T follicular helper cell (primary cell): ENCODE measurements at regions not wholly inside any gene's neighbourhood (a gene's known extent, or its start where the extent isn't known, plus 50 kb on each side); places are given as distances from the start of the nearest gene placed in this dataset.

Source experiments
- DNase-seq: peaks from one replicate; pipeline ENCODE4 v3.0.0-alpha.2; 2020; ENCODE audit warnings: low read depth

DNA sequence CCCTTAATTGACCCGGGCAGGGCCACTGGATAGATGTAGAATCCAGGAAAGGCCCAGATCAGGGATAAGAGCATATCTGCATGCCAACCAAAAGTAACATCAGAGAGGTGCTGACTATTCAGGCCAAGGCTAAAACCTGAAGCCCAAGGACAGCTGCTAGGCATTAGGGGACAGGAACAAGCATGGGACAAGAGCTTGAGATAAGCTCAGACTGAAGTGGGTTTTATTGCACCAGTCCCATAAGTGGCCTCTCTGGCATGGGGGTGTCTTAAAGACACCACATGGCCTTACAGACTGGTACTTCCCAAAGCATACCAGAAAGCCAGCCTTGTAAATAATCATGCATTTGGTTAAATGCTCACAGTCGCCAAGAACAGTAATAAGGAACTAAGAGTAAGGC, 376.1 kb downstream of the FBXW7 start:
- no peak for DNase-seq

DNA sequence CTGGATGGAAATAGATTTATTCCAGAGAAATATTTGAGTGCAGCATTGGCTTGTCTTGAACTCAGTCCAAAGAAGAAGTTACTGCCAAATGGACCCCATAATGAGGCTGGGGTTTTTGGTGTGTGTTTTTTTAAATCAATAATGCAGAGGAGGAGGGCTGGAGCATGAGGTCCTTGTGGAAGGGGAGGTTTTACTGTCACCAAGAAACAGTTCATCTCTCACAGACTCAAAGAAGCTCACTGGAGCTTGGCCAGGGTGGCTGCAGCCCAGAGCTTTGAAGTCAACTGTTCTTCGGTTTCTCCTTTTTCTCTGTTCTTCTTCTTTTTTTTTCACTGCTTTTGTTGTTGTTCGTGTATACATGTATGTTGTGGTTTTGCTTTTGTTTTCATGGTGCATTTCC, 377.7 kb downstream of the FBXW7 start:
- no peak for DNase-seq

DNA sequence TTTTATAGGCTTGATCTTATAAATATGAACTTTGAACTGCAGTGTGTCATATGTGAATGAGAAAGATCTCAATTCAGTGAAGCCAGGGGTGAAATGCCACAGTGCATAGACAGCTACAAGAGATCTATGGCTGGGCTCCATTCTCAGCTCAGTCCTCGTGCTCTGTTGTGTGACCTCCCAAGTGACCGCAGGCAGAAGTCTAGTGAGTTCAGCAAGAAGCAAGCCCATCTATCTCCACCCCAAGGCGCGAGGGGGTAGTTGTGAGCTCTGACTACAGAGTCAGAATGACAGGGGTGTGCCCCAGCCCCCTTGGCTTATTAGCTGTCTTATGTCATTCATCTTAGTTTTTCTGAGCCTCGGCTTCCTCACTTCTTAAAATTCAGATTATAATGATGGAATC, 378.3 kb downstream of the FBXW7 start:
- no peak for DNase-seq

DNA sequence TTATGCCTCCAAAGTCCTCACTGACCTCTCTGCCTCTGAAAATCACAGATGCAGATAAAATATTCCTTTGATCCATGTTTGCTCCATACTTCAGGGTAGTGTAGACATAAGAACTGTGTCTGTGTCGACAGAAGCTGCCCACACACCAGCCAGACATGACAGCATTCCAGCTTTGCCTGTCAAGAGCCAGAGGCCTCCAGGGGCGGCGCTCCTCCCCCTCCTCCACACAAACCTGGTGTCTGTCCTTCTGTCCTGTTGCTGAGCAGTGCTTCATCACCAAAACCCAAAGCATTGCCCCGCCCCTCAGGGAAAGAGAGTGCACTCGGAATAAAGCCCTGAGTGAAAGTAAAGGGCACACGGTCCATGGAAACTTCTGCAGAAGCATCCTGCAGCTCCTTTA, 379.4 kb downstream of the FBXW7 start:
- no peak for DNase-seq

DNA sequence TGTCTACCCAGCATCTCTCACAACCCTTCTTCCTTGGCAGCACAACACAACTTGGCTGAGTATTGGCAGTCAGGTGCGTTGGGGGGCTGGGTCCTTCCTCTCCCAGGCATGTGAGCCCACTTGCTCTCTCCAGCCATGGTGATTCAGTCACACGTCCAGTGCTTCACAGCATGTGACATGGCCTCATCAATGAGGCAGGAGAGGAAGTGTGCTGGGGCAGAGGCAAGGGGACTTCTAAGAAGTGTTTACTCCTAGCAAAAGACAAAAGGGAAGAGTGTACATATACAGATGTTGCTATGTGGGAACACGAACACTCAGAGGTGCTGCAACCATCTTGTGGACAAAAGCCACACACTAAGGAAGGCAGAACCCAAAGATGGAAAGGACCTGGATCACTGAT, 380.8 kb downstream of the FBXW7 start:
- DNase-seq: no peak

DNA sequence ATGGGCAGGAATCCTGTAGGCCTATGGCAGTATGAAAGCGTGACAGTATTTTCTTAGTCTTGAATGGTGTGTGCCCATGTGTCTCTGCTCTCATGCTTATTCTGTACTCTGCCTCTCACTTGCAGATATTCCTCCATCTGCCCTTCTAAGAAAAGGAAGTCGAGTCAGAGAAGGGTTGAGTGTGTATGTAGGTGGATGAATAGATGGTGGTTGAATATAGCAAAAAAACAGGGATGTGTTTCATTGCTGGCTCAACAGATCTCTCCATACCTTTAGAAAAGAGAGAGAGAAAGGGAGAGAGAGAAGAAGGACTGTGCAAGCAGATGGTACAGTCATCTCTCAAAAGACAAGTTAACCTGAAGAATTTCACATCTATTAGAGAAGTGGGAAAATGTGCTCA, 381.5 kb downstream of the FBXW7 start:
- DNase-seq: no peak

DNA sequence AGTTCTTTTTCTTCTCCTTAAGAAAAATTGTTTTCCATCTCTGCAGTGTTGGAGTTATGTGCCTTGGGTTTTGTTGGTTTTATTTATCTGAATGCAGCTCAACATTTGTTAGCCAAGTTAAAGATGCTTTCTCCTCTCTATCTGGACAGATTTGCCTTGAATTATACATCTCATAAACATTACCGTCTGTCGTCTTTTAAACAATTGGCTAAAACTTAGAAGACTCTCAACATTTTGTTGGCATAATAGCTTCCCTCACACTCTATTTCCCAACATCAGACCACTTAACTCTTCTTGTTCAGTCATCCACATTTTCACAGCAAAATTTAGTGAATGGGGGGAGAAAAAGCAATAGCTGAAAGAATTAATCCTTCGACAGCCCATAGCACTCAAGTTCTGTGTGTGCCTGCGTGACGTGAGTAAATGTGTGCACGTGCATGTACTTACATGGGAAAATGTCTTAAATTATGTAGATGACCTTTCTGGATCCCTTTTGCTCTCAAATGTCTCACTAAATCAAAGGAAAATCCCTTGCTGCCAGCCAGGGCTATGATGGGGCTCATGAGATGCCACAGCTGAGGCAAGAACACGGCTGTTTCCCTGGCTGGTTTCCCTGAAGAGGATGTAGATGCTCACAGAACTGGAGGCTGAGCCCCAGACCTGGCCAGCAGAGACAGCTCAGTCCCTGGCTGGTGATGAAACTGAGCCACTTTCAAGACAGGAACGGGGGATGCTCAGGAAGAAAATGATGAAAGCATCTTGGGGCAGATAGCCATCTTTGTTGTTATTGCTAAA, 382.2 kb downstream of the FBXW7 start:
- DNase-seq: no peak

DNA sequence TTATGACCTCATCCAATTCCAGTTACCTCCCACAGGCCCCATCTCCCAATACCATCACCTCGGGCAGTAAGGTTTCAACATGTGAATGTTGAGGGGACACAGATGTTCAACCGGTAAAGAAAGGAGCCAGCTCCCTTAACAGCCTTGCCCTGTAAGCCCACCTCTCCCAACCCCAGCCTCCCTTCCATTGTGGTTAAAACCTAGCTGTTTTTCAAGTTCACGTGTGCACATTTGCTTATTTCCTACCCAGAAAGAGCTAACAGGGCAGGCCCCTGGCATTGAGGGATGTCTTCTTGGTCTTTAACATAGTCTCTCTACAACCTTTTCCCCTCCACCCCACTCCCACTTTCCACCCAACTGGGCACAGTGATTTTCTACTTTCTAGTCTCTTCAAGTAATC, 385.7 kb downstream of the FBXW7 start:
- no peak for DNase-seq

DNA sequence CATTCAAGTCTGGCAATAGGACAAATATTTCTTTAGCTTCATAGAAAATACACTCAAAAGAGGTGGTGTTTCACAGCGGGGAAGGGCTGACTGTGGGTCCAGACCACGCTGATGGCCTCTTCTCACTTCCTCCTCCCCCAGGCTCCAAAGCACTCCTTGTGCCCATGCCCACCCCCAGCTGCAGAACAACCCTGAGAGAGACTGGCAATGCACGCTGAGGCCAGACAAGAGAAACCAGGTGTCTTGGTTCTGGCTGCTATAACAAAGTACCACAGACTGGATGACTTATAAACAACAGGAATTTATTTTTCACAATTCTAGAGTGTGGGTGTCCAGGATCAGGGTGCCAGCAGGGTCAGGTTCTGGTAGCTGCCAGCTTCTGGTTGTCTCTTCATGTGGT, 386.1 kb downstream of the FBXW7 start:
- DNase-seq: no peak

DNA sequence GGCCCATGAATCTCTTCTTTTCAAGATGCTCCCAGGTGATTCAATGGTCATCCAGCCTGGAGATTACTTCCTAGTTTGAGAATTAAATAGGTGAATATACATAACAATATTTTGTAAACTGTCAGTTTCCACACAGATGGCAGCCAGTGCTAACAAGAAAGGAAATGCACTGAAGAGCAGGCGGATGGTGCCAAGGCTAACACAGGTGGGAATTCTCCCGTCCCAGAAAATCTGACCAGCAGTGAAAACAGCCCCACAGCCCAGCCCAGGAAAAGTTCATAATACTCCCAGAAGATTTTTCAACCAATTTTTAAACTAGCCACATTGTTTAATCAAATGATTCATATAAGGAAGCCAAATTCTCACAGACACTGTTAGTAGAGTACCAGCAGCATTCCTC, 387.2 kb upstream of the GATB start:
- no peak for DNase-seq

DNA sequence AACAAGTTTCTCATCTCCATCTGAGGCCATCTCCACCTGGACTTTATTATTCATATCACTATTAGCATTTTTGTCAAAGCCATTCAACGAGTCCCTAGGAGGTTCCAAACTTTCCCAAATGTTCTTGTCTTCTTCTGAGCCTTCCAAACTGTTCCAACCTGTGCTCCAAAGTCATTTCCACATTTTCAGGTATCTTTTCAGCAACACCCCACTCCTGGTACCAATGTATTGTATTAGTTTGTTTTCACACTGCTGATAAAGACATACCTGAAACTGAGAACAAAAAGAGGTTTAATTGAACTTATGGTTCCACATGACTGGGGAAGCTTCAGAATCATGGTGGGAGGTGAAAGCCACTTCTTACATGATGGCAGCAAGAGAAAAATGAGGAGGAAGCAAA, 385.4 kb upstream of the GATB start:
- no peak for DNase-seq

DNA sequence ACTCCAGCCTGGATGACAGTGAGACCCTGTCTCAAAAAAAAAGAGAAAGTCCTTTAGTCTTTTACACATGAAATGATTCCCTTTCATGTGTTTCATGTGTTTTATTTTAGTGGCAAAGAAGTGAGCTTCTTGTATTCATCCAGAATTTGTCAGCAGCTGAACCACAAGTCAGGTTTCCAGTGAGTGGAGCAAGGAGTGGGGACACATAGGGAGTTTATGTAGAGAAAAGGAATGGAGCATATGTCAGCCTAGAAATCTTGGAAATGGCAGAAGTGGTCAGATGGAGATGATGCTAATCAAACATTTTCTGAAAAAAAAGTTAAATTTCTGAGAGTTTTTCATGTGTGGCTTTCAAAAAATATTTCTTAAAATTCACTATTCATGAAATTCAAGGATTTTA, 383.0 kb upstream of the GATB start:
- no peak for DNase-seq

DNA sequence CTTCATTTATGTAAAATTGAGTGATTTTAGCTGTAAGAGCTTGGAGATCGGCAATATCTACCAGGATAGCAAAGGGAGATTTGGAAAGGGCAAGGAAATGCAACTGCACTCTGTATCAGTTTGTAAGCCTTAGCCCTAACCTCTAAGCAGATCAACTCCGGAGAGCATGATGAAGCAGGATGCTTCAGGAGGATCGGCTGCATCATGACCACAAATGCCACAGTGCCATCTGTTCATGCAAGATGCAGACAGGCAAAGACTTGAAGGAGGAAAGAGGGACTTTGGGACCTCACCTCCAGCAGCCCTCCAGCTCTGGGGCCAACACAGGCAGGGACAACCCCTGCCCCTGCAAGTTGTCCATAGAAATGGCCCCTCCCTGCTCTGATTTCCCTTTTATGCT, 377.6 kb upstream of the GATB start:
- no peak for DNase-seq

DNA sequence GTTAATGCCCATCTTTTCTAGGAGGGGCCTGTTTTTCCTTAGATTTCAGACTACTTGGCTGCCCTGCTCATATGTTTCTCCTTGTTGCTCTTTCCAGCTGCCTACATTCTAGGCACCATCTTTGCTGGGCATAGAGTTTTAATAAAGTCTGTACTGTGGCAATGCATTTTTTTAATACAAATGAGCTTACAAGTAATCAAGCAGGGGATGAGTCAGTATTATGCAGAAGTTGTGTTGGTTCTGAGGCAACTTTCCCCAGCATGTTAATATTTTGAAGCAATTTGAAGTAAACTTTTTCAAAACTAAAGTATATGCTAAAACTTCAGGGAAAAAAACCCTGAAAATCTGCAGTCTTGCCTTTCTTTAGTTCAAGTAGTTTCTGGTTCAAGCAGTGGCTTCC, 372.0 kb upstream of the GATB start:
- DNase-seq: no peak

DNA sequence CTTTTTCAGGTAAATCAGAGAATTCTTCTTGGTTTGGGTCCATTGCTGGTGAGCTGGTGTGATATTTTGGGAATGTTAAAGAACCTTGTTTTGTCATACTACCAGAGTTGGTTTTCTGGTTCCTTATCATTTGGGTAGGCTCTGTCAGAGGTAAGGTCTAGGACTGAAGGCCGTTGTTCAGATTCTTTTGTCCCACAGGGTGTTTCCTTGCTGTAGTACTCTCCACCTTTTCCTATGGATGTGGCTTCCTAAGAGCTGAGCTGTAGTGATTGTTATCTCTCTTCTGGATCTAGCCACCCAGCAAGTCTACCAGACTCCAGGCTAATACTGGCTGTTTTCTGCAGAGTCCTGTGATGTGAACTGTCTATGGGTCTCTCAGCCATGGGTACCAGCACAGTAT, 367.5 kb upstream of the GATB start:
- no peak for DNase-seq

DNA sequence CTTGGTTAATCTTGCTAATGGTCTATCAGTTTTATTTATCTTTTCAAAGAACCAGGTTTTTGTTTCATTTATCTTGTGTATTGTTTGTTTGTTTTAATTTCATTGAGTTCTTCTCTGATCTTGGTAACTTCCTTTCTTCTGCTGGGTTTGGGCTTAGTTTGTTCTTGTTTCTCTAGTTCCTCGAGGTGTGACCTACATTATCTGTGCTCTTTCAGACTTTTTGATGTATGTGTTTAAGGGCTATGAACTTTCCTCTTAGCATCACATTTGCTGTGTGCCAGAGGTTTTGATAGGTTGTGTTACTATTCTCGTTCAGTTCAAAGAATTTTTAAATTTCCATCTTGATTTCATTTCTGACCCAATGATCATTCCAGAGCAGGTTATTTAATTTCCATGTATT, 365.4 kb upstream of the GATB start:
- DNase-seq: no peak

DNA sequence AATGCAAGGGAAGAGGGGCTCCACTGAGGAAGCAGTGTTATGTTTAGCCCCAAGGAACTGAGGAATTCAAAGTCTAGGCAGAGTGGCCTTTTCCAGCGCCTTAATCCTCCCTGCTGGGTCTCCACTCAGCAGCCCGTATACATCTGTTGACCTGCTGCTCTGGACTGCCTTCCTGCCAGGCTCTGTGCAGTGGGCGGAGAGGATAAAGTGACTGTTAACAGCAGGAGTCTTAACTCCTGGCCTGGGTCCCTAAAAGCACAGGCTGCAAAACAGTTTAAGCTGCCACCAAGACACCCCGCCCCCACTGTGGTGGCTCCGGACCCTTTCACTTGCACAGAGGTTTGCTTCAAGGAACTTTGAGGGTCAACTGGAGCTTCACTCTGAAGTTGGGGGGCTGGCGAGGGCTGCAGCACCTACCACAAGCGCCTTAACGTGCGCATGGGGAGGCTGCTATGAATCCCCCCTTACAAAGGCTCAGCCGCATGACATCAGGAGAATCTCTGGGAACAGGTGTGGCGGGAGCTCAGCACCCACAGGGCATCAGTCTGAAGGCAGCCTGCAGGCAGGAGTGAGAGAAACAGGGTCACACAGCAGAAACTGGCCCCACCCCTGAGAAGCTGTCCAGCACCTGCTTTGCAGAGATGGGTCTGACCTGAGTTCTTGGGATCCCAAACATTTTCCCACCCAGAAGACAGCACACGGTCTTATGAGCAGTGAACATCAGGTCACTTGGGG, 358.2 kb upstream of the GATB start:
- DNase-seq: no peak

DNA sequence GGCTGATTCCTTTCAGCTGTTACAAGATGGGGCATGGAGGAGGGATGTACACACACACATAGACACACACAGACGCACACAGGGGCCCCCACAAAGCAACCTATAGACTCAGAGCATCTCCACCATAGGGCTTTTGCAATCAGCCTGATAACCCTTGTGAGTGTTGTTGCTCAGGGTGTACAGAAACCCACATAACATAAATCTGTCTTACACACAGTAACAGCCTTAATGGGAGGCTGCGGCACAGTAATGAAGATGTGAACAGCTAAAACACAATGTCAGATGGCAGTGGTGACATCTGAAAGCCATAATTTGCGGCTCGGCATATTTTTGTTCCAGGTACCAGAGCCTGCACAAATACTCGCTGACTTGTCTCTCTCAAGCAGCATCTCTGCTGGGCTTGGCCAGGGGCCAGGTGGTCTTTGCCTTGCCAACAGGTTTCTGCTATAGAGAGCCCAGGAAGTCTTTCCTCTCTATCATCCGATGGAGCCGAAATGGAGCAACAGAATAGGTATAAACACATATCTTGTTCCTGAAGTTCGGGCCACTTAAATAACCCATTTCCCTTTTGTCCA, 357.2 kb upstream of the GATB start:
- DNase-seq: no peak

DNA sequence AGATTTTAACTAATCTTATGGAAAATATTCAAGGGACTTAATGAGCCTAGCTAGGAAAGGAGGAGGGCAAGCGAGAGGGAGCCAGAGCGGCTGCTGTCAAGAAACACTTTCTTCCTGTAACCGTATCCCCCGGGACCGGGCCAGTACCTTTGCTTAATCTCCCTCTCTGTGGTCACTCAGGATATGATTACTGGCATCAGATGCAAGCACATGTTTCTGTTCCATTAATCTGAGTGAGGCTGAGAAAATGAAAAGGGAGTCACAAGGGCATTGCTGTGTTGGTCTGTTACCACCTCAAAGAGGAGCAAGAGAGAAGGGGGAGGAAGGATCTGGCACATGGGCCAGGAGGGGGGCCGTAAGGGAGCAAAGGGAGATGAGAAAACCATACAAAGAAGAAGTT, 356.7 kb upstream of the GATB start:
- no peak for DNase-seq

DNA sequence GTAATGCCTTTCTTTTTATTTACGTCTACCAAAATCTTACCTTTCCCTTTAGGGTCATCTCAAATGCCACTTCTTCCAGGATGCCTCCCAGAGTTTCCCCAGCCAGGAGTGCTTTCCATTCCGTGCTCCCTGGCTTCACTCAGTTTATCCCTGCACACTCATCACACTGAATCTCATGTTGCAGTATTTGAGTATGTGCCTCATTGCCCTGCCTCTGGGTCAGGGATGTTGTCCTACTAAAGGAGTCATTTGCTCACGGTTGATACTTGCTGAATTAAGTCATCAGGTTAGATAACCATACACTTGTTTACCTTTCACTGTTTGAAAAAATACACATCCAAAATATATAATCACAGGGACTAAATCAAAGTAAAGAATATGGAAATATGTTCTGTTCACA, 356.2 kb upstream of the GATB start:
- DNase-seq: no peak

DNA sequence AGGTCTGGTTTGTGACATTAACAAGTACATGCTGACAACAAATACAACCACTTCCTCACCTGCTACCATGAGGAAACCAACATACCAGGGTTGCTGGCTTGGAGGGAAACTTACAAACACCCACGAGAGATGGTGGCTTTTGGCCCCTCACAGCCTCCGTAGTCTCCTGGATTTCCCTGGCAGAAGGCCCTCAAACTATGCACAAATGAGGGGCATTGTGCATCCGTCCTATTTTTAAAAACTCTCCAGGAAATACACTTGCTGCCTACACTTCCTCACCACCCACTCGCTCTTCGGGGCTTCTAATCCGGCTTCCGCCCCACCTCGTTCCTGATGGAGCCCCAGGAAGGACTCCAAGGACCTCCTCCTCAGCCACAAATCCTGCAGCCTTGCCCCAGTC, 355.0 kb upstream of the GATB start:
- DNase-seq: no peak

DNA sequence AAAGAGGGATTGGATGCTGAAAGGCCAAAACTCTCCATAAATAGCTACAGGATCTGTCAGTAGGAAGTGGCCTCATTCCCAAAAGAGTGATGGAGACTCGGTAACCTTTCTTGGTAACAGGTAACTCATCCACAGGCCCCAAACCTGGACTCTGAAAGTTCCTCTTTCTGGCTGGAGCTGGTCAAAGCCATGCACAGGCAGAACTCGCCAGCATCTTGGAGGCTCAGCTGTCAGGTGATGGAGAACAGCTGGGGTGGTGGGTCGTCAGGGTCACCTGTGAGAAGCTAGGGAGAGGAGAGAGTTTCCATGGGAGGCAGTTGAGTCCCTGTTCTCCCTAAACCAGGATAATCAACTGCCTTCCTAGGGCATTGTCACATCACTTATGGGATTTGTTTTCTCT, 354.3 kb upstream of the GATB start:
- no peak for DNase-seq

DNA sequence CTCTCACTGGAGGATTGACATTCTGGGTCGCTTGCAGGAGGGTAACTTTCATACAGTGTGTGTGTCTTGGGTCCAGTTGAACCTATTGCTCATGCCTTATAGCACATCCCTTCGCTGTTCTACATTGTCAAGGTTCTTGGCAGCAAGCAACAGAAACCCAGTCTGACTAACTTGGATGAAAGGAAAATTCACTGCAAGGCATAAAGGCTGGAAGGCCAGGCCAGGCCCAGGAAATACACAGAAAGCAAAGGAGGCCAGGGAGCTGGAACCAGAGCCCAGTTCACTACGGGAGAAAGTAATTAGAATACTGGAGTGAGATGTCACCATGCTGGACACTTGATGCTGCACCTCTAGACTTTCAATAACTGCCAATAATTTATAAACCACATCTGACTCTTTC, 353.8 kb upstream of the GATB start:
- no peak for DNase-seq

DNA sequence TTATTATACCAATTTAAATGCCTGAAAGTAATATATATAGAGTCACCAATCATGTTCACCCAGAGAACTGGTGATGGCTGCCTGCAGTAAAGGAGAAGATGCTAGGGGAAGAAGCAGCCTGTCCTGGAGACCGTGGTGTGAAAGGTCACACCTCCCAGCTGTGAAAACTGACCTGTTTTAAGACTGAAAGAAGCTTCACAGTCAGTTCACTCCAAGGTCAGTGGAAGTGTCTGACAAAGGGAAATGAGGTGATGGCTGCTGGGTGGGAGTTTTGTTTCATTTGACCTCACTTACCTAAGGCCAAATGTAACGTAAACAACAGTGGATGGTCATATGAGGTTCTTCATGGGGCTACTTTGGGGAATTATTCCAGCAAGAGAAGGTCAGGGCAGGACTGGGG, 352.1 kb upstream of the GATB start:
- DNase-seq: no peak
